BJ (cell line): ENCODE measurements at regions not wholly inside any gene's neighbourhood (a gene's known extent, or its start where the extent isn't known, plus 50 kb on each side); places are given as distances from the start of the nearest gene placed in this dataset.

Source experiments
- CTCF ChIA-PET: fragments of 350-600 bp; formaldehyde crosslinking; extraction: SDS; loops from one replicate; lab custom pipeline; 2021; ENCODE audit warnings: antibody characterized with exemption, inconsistent platforms; lab: Yijun Ruan, JAX
- POLR2A ChIA-PET: fragments of 300-600 bp; sonication (Branson Sonifier 250); formaldehyde crosslinking; extraction: SDS; loops from one replicate; lab custom pipeline; 2021; ENCODE audit warnings: antibody characterized with exemption; lab: Charles Lee
- DNase-seq: peaks from one replicate; pipeline ENCODE4 v3.0.0-alpha.2; 2011; ENCODE audit warnings: low read depth
- H3K27me3 ChIP-seq: 2 replicates; pipeline ENCODE4 v1.6.0; 2011; ENCODE audit warnings: low read length; ENCODE audit not compliant: control insufficient read depth, insufficient read depth
- H3K36me3 ChIP-seq: 2 replicates; pipeline ENCODE4 v1.5.1; 2011; ENCODE audit warnings: low read length; ENCODE audit not compliant: control insufficient read depth, insufficient read depth
- H3K4me3 ChIP-seq: 2 replicates; pipeline ENCODE4 v1.5.1; 2011; ENCODE audit warnings: low read depth, mild to moderate bottlenecking, control low read depth, low read length
- TF ChIP-seq, protein P1 (sequence below): IDR thresholded peaks from 2 replicates; pipeline ENCODE4 v1.5.1; 2011; ENCODE audit warnings: low read depth, mild to moderate bottlenecking, control low read depth, inconsistent platforms, low read length, moderate library complexity; ENCODE audit not compliant: insufficient read depth

DNA sequence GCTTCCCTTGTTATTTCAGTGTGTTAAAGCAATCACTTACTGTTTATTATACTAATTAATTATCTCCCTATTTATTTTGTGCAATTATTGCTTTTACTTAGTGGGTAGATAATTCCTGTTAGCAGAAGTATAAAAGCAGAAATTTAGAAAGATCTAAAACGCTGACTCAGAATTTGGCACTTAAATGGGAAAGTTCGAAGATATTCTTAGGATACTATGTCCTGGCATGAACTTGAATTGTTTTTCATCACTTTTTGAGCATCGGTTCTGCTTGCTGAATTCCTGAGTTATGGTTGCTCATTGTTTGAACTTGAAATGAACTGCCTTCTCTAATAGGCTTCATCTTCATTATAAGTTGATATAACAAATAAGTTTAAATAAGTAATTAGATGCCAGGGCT lies 325.4 kb downstream of the JRKL start:
- CTCF ChIA-PET, result no interaction called here
- no peaks in the 10 kb centered on the region for H3K36me3 ChIP-seq
- no peak for DNase-seq
- no peaks in the 10 kb centered on the region for H3K27me3 ChIP-seq
- no peak overlapping the region for H3K4me3 ChIP-seq
- TF ChIP-seq, protein P1, sequence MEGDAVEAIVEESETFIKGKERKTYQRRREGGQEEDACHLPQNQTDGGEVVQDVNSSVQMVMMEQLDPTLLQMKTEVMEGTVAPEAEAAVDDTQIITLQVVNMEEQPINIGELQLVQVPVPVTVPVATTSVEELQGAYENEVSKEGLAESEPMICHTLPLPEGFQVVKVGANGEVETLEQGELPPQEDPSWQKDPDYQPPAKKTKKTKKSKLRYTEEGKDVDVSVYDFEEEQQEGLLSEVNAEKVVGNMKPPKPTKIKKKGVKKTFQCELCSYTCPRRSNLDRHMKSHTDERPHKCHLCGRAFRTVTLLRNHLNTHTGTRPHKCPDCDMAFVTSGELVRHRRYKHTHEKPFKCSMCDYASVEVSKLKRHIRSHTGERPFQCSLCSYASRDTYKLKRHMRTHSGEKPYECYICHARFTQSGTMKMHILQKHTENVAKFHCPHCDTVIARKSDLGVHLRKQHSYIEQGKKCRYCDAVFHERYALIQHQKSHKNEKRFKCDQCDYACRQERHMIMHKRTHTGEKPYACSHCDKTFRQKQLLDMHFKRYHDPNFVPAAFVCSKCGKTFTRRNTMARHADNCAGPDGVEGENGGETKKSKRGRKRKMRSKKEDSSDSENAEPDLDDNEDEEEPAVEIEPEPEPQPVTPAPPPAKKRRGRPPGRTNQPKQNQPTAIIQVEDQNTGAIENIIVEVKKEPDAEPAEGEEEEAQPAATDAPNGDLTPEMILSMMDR, result no peak
- POLR2A ChIA-PET, result no interaction called here

DNA sequence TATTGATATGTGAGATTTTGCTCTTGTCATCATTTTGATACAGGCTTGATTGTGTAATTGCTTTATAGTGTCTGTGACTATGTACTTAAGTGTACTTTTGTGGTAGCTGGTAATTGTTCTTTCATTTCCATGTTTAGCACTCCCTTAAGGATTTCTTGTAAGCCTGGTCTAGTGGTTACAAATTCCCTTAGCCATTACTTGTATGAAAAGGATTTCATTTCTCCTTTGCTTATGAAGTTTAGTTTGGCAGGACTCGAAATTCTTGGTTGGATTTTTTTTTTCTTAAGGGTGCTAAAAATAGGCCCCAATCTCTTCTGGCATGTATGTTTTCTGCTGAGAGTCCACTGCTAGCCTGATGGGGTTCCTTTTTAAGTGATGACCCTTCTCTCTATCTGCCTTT lies 346.8 kb downstream of the JRKL start:
- Histone ChIP-seq H3K4me3 (no peak overlapping the region), H3K27me3 (no peaks in the 10 kb centered on the region), H3K36me3 (no peaks in the 10 kb centered on the region)
- TF ChIP-seq, protein P1, result no peak
- ChIA-PET POLR2A (interaction anchor here (0.7 kb wide), 1 partner anchor 1229 kb away, joined by 3 read pairs; no protein-coding TSS in a partner anchor), CTCF (no interaction called here)
- DNase-seq, result no peak

DNA sequence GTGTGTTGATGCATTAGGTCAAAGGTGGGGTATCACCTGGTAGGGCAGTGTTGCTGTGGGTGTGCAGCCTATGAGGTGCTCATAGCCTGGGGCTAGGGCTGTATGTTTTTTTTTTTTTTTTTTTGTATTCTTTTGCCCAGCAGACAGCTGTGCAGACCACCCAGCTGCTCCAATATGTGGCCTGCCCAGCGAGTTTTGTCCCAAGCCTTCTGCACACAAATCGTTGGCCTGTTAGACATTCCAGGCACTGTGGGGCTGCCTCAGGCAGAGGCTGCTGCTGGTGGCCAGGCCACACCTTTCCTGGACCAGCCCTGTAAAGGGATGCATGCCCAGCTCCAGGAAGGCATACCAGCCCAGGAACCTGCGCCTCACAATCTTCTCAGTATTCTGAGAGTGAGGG lies 348.5 kb downstream of the JRKL start:
- Histone ChIP-seq H3K27me3 (no peaks in the 10 kb centered on the region), H3K4me3 (no peak overlapping the region), H3K36me3 (no peaks in the 10 kb centered on the region)
- TF ChIP-seq, protein P1, result no peak
- CTCF ChIA-PET, result no interaction called here
- DNase-seq, result no peak
- POLR2A ChIA-PET, result no interaction called here

DNA sequence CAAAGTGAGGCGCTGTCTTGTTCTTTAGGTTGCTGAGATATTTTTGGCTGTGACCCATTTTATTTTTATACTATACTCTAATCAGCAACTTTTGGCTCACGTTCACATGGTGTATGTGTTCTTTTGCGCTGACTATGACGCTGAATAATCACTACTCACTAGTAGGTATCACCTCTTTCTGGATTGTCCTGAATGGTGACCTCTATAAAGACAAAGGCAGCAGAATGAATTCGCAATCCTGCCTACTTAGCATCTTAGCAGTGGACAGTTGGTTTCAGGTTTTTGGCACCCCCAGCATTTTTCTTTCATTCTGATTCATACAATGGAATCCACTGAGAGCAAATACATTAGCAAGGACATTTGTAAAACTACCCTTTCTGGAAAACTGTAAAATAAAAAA lies 351.3 kb downstream of the JRKL start:
- TF ChIP-seq, protein P1, result no peak
- Histone ChIP-seq H3K4me3 (no peak overlapping the region), H3K27me3 (no peaks in the 10 kb centered on the region), H3K36me3 (no peaks in the 10 kb centered on the region)
- CTCF ChIA-PET, result interaction anchor here (0.9 kb wide), 1 partner anchor 10 kb away, joined by 5 read pairs; no protein-coding TSS in a partner anchor
- POLR2A ChIA-PET, result interaction anchor here (0.5 kb wide), 1 partner anchor 278 kb away, joined by 3 read pairs; no protein-coding TSS in a partner anchor
- DNase-seq, result no peak

DNA sequence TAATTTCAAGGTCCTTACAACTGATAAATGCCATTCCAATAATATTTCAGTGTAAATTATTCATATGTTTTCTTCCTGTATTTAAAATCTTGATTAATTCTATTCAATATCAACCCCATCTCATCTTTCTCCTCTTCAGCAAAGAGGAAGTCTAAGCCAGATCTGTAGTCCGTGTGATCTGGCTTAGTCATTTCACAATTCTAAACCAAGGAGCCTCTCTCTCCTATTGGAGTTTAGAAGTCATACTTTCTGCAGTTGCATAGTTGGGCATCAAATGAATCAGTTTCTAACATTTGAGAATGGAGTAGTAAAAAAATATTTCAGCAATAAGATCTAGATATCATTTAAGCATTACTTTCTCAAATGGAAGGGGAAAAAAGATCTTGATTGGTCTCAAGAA lies 354.9 kb downstream of the JRKL start:
- H3K36me3 ChIP-seq, result no peaks in the 10 kb centered on the region
- H3K27me3 ChIP-seq, result no peaks in the 10 kb centered on the region
- ChIA-PET CTCF (no interaction called here), POLR2A (no interaction called here)
- TF ChIP-seq, protein P1, result no peak
- H3K4me3 ChIP-seq, result no peak overlapping the region
- DNase-seq, result no peak
